HG03432 (cell line): ENCODE measurements at regions not wholly inside any gene's neighbourhood (a gene's known extent, or its start where the extent isn't known, plus 50 kb on each side); places are given as distances from the start of the nearest gene placed in this dataset.
"Not testable (repeated sequence)": the region's sequence is repeated elsewhere in the genome, so short reads cannot be mapped to it uniquely, and the experiment has no call there.

Experiments
- ATAC-seq: cut with Tn5 transposase; IDR thresholded peaks from one replicate; pipeline ENCODE4 v1.9.1; 2021; ENCODE audit warnings: mild to moderate bottlenecking, moderate library complexity; ENCODE audit not compliant: unreplicated experiment

GRCh38 chr3:115251509-115251908 is 104.4 kb upstream of the ZBTB20 start:
- ATAC-seq, result no peak

- no peak for ATAC-seq
Measured at GRCh38 chr3:115252679-115253078, 105.6 kb upstream of the ZBTB20 start.

- no peak for ATAC-seq
Measured at GRCh38 chr3:115254492-115255196, 107.6 kb upstream of the ZBTB20 start.

GRCh38 chr3:115255197-115255585 is 108.1 kb upstream of the ZBTB20 start:
- no peak for ATAC-seq

- ATAC-seq, result no peak
Measured at GRCh38 chr3:115270849-115271248, 123.8 kb upstream of the ZBTB20 start.

GRCh38 chr3:115272036-115272824 is 125.1 kb upstream of the ZBTB20 start:
- ATAC-seq, result no peak

GRCh38 chr3:115275896-115276295 is 128.8 kb upstream of the ZBTB20 start:
- ATAC-seq, result no peak

GRCh38 chr3:115279939-115280338 is 132.9 kb upstream of the ZBTB20 start:
- ATAC-seq, result no peak

- no peak for ATAC-seq
Measured at GRCh38 chr3:115280506-115280905, 133.4 kb upstream of the ZBTB20 start.

GRCh38 chr3:115281697-115282675 is 134.9 kb upstream of the ZBTB20 start:
- no peak for ATAC-seq

GRCh38 chr3:115284980-115285379 is 137.9 kb upstream of the ZBTB20 start:
- no peak for ATAC-seq

GRCh38 chr3:115286529-115287197 is 139.6 kb upstream of the ZBTB20 start:
- no peak for ATAC-seq

GRCh38 chr3:115287198-115287597 is 140.1 kb upstream of the ZBTB20 start:
- no peak for ATAC-seq

- ATAC-seq, result no peak
Measured at GRCh38 chr3:115292131-115292530, 145.0 kb upstream of the ZBTB20 start.

GRCh38 chr3:115292677-115293165 is 145.6 kb upstream of the ZBTB20 start:
- ATAC-seq, result no peak

GRCh38 chr3:115293321-115293720 is 146.2 kb upstream of the ZBTB20 start:
- no peak for ATAC-seq

GRCh38 chr3:115301364-115301860 is 154.3 kb upstream of the ZBTB20 start:
- no peak for ATAC-seq

- ATAC-seq, result not testable (repeated sequence)
Measured at GRCh38 chr3:115317953-115318352, 170.9 kb upstream of the ZBTB20 start.

- ATAC-seq, result no peak
Measured at GRCh38 chr3:115321400-115321805, 174.3 kb upstream of the ZBTB20 start.

GRCh38 chr3:115322901-115323300 is 175.8 kb upstream of the ZBTB20 start:
- no peak for ATAC-seq
